HCT116 (cell line): ENCODE measurements at regions not wholly inside any gene's neighbourhood (a gene's known extent, or its start where the extent isn't known, plus 50 kb on each side); places are given as distances from the start of the nearest gene placed in this dataset.

Source experiments
- ATAC-seq: fragments of 200-7000 bp; cut with Tn5 transposase; 2 replicates; pipeline ENCODE4 v1.9.1; 2020; ENCODE audit warnings: mild to moderate bottlenecking, moderate library complexity
- BruUV-seq: library from RNA; stranded (reverse); fragments of 400-500 nt; replicated peaks from 2 replicates; lab custom pipeline; 2021; lab: Mats Ljungman, UMichigan
- CTCF ChIA-PET: fragments of 300-600 bp; sonication (Branson Sonifier 250); formaldehyde crosslinking; loops from one replicate; lab custom pipeline; 2021; ENCODE audit warnings: antibody characterized with exemption; lab: Charles Lee
- POLR2A ChIA-PET: fragments of 300-600, 350-600 bp; sonication (Branson Sonifier 250); formaldehyde crosslinking; loops from one replicate; lab custom pipeline; 2021; ENCODE audit warnings: antibody characterized with exemption; lab: Charles Lee
- RAD21 ChIA-PET, 2 experiments: fragments of 300-600 bp; sonication (Branson Sonifier 250); formaldehyde crosslinking; loops; one replicate each; lab custom pipeline; 2023; ENCODE audit warnings: low total read pairs in 2 of 2; ENCODE audit not compliant: uncharacterized antibody in 2 of 2, unreplicated experiment in 2 of 2, low non-redundant PET in 1 of 2; lab: Charles Lee
- DNase-seq: peaks from one replicate; pipeline ENCODE4 v3.0.0-alpha.2; 2010; ENCODE audit warnings: low read depth, low spot score
- H2AFZ ChIP-seq: fragments of 200-600 bp; shearing (Covaris generic), sonication (generic); 2 replicates; pipeline ENCODE4 v1.6.1; 2017; ENCODE audit warnings: low read depth, mixed run types, mixed read lengths, antibody characterized with exemption, low read length; ENCODE audit not compliant: poor library complexity, severe bottlenecking
- H3K27ac ChIP-seq: 2 replicates; pipeline ENCODE4 v1.5.1; 2012; ENCODE audit warnings: low read depth, low read length
- H3K27me3 ChIP-seq: fragments of 200-600 bp; sonication (generic); 2 replicates; pipeline ENCODE4 v1.6.1; 2016; ENCODE audit warnings: mixed run types, low read length, mixed read lengths; ENCODE audit not compliant: insufficient read depth
- H3K36me3 ChIP-seq, 2 experiments: fragments of 200-500 bp in 1 of 2; fragments of 200-600 bp in 1 of 2; sonication (Bioruptor generic) in 1 of 2; sonication (generic) in 1 of 2; 2 replicates each; pipeline versions ENCODE4 v1.5.1 to v1.6.1; 2014 to 2016; ENCODE audit warnings: low read length in 2 of 2, inconsistent platforms in 1 of 2, mixed read lengths in 1 of 2, mixed run types in 1 of 2; ENCODE audit not compliant: insufficient read depth in 2 of 2, control insufficient read depth in 1 of 2
- H3K4me1 ChIP-seq, 2 experiments: fragments of 200-600 bp in 1 of 2; sonication (generic) in 1 of 2; 2 replicates each; pipeline versions ENCODE4 v1.5.1 to v1.6.1; 2012 to 2017; ENCODE audit warnings: low read length in 2 of 2, inconsistent platforms in 1 of 2, mild to moderate bottlenecking in 1 of 2, mixed read lengths in 1 of 2, mixed run types in 1 of 2, moderate library complexity in 1 of 2; ENCODE audit not compliant: insufficient read depth in 2 of 2, control insufficient read depth in 1 of 2
- H3K4me2 ChIP-seq: fragments of 200-600 bp; sonication (generic); 2 replicates; pipeline ENCODE4 v1.6.1; 2017; ENCODE audit warnings: mixed run types, low read length, mixed read lengths
- H3K4me3 ChIP-seq, 2 experiments: fragments of 200-600 bp in 1 of 2; sonication (generic) in 1 of 2; replicated peaks in 1 of 2; 2 replicates each; pipeline ENCODE4 v1.5.1; 2011 to 2016; ENCODE audit warnings: low read length in 2 of 2, control low read depth in 1 of 2, low read depth in 1 of 2, mild to moderate bottlenecking in 1 of 2, mixed read lengths in 1 of 2, mixed run types in 1 of 2
- H3K79me2 ChIP-seq: fragments of 200-600 bp; sonication (generic); 2 replicates; pipeline ENCODE4 v1.6.1; 2017; ENCODE audit warnings: mild to moderate bottlenecking, mixed run types, low read length, moderate library complexity, mixed read lengths; ENCODE audit not compliant: insufficient read depth
- H3K9ac ChIP-seq: fragments of 200-600 bp; sonication (generic); 2 replicates; pipeline ENCODE4 v1.6.1; 2016; ENCODE audit warnings: low read length, mixed read lengths
- H3K9me2 ChIP-seq: fragments of 200-600 bp; sonication (generic), shearing (Covaris generic); 2 replicates; pipeline ENCODE4 v1.6.1; 2017; ENCODE audit warnings: mixed run types, mild to moderate bottlenecking, moderate library complexity; ENCODE audit not compliant: insufficient read depth
- H3K9me3 ChIP-seq, 2 experiments: fragments of 200-500 bp in 1 of 2; fragments of 200-600 bp in 1 of 2; sonication (Bioruptor generic) in 1 of 2; sonication (generic) in 1 of 2; 2 replicates each; pipeline ENCODE4 v1.6.1; 2014 to 2017; ENCODE audit warnings: low read length in 2 of 2, mixed read lengths in 2 of 2, inconsistent platforms in 1 of 2, low read depth in 1 of 2, mild to moderate bottlenecking in 1 of 2, mixed run types in 1 of 2, moderate library complexity in 1 of 2; ENCODE audit not compliant: control insufficient read depth in 1 of 2, insufficient read depth in 1 of 2
- H4K20me1 ChIP-seq: fragments of 200-600 bp; sonication (generic), shearing (Covaris generic); 2 replicates; pipeline ENCODE4 v1.6.1; 2017; ENCODE audit warnings: mixed run types, mild to moderate bottlenecking, moderate library complexity; ENCODE audit not compliant: insufficient read depth
- EZH2phosphoT487 ChIP-seq: fragments of 200-600 bp; IDR thresholded peaks from 2 replicates; pipeline ENCODE4 v1.6.1; 2018; ENCODE audit warnings: antibody characterized with exemption, borderline replicate concordance
- JUND ChIP-seq: IDR thresholded peaks from 2 replicates; pipeline ENCODE4 v1.6.1; 2012
- SIN3A ChIP-seq: IDR thresholded peaks from 2 replicates; pipeline ENCODE4 v1.6.1; 2012; ENCODE audit warnings: low read depth
- SP1 ChIP-seq: IDR thresholded peaks from 2 replicates; pipeline ENCODE4 v1.6.1; 2012; ENCODE audit warnings: low read depth
- SRF ChIP-seq: IDR thresholded peaks from 2 replicates; pipeline ENCODE4 v1.6.1; 2012; ENCODE audit warnings: low read depth
- TCF7L2 ChIP-seq: IDR thresholded peaks from 2 replicates; pipeline ENCODE4 v1.7.0; 2011; ENCODE audit warnings: borderline replicate concordance, inconsistent platforms; ENCODE audit not compliant: insufficient read depth, insufficient read length; ENCODE audit errors: extremely low read depth
- YY1 ChIP-seq: IDR thresholded peaks from 2 replicates; pipeline ENCODE4 v1.6.1; 2011; ENCODE audit warnings: low read length, low read depth, moderate library complexity, mild to moderate bottlenecking; ENCODE audit not compliant: insufficient replicate concordance; ENCODE audit errors: extremely low read depth
- intact Hi-C: fragments of 100-400 bp; cut with micrococcal nuclease; formaldehyde crosslinking; loops from 2 replicates; pipeline ENCODE4 v1.10.0; 2022
- TF ChIP-seq, protein P1 (sequence below): IDR thresholded peaks from 2 replicates; pipeline ENCODE4 v1.6.1; 2011; ENCODE audit warnings: mild to moderate bottlenecking, low read length, moderate library complexity; ENCODE audit not compliant: insufficient replicate concordance; ENCODE audit errors: extremely low read depth
- TF ChIP-seq, protein P2 (sequence below): IDR thresholded peaks from 2 replicates; pipeline ENCODE4 v1.6.1; 2012

DNA sequence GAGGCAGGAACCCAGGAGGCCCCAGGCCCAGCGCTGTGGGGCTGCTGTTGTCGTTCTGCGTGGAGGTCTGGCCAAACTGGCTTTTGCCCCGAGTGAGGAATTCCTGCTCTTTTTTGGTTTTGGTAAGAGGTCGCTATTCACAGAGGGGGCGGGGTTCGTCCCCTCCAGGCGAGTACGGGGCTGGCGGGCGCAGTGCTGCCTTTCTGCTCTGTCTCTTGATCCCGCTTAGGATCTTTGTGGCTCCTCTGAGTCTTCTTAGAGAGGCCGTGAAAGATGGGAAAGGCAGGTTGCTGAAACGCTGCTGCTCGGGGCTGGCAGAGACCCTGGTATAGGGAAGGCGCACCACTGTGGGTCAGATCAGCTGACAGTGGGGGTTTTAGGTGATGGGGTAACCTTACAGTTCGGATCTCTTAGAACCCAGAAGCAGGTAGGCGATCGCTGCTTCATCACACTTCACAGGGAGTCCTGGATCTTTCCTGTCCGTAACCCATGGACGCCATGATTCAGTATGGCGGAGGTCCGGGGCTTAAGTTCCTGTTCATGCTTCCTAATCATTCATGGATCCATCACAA, 136.7 kb downstream of the KIF20B start:
- Histone ChIP-seq H3K79me2 (no peaks in the 10 kb centered on the region), H3K27ac (no peak overlapping the region), H3K4me2 (no peak overlapping the region), H3K27me3 (no peaks in the 10 kb centered on the region), H3K9me2 (no peaks in the 10 kb centered on the region), H3K4me3 (no peak overlapping the region), H3K4me1 (no peaks in the 10 kb centered on the region), H3K36me3 (no peaks in the 10 kb centered on the region), H3K9ac (no peak overlapping the region), H2AFZ (no peak overlapping the region), H4K20me1 (no peaks in the 10 kb centered on the region), H3K9me3 (no peaks in the 10 kb centered on the region; a peak in 1 of 4 replicates)
- no TSS peak for BruUV-seq
- no peak for TF ChIP-seq SP1
- no peak for TF ChIP-seq SIN3A
- TF ChIP-seq, protein P1, sequence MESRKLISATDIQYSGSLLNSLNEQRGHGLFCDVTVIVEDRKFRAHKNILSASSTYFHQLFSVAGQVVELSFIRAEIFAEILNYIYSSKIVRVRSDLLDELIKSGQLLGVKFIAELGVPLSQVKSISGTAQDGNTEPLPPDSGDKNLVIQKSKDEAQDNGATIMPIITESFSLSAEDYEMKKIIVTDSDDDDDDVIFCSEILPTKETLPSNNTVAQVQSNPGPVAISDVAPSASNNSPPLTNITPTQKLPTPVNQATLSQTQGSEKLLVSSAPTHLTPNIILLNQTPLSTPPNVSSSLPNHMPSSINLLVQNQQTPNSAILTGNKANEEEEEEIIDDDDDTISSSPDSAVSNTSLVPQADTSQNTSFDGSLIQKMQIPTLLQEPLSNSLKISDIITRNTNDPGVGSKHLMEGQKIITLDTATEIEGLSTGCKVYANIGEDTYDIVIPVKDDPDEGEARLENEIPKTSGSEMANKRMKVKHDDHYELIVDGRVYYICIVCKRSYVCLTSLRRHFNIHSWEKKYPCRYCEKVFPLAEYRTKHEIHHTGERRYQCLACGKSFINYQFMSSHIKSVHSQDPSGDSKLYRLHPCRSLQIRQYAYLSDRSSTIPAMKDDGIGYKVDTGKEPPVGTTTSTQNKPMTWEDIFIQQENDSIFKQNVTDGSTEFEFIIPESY, result no peak
- TF ChIP-seq TCF7L2, result no peak
- TF ChIP-seq, protein P2, sequence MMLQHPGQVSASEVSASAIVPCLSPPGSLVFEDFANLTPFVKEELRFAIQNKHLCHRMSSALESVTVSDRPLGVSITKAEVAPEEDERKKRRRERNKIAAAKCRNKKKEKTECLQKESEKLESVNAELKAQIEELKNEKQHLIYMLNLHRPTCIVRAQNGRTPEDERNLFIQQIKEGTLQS, result no peak
- TF ChIP-seq YY1, result no peak
- TF ChIP-seq EZH2phosphoT487, result no peak
- TF ChIP-seq JUND, result no peak
- no peak for TF ChIP-seq SRF
- DNase-seq (no peak), ATAC-seq (no peak)
- intact Hi-C loops, result no loop called here
- ChIA-PET RAD21 (no interaction called here), POLR2A (no interaction called here), CTCF (no interaction called here)
